Activated T-helper 1 cell treated with anti-CD3 and anti-CD28 coated beads, Interleukin-12 subunit alpha, Interleukin-12 subunit beta, Interleukin-2, Interleukin-4 antibody, amounts not matched to agents 30 ng/mL and 10 ng/mL and 1 ng/mL, durations not matched to agents 14 hours and 24 hours and 36 hours (primary cell): ENCODE measurements at regions not wholly inside any gene's neighbourhood (a gene's known extent, or its start where the extent isn't known, plus 50 kb on each side); places are given as distances from the start of the nearest gene placed in this dataset.

Experiments used
- DNase-seq: peaks from one replicate; pipeline ENCODE4 v3.0.0; 2021; ENCODE audit warnings: low spot score
- H3K27ac Mint-ChIP-seq: one replicate; pipeline ENCODE4 v1.8.0; 2021; ENCODE audit warnings: mild to moderate bottlenecking, mixed read lengths
- H3K27me3 Mint-ChIP-seq: one replicate; pipeline ENCODE4 v1.8.0; 2022; ENCODE audit warnings: mild to moderate bottlenecking, moderate library complexity, mixed read lengths; ENCODE audit not compliant: insufficient read depth
- H3K36me3 Mint-ChIP-seq: one replicate; pipeline ENCODE4 v1.8.0; 2021; ENCODE audit warnings: low read depth, mixed read lengths
- H3K4me1 Mint-ChIP-seq: one replicate; pipeline ENCODE4 v1.8.0; 2021; ENCODE audit warnings: low read depth, mixed read lengths
- H3K4me3 Mint-ChIP-seq: one replicate; pipeline ENCODE4 v1.8.0; 2021; ENCODE audit warnings: mild to moderate bottlenecking, moderate library complexity, mixed read lengths
- H3K9me3 Mint-ChIP-seq: one replicate; pipeline ENCODE4 v1.8.0; 2021; ENCODE audit warnings: mixed read lengths
- intact Hi-C: fragments of 100-400 bp; cut with micrococcal nuclease; formaldehyde crosslinking; loops from one replicate; pipeline ENCODE4 v1.15.1; 2024

GRCh38 chr16:86064431-86065250 lies 165.7 kb downstream of the IRF8 start:
- DNase-seq = no peak
- intact Hi-C loops = no loop called here
- H3K36me3 Mint-ChIP-seq = no peaks in the 10 kb centered on the region
- H3K9me3 Mint-ChIP-seq = no peaks in the 10 kb centered on the region
- H3K4me3 Mint-ChIP-seq = no peak overlapping the region
- peaks cover 1% of the 10 kb centered on the region for H3K27me3 Mint-ChIP-seq
- H3K27ac Mint-ChIP-seq = no peak overlapping the region
- no peaks in the 10 kb centered on the region for H3K4me1 Mint-ChIP-seq

GRCh38 chr16:86065711-86066110 lies 166.7 kb downstream of the IRF8 start:
- no peak overlapping the region for H3K4me3 Mint-ChIP-seq
- H3K27me3 Mint-ChIP-seq = peaks cover 5% of the 10 kb centered on the region
- DNase-seq = no peak
- intact Hi-C loops = no loop called here
- no peaks in the 10 kb centered on the region for H3K9me3 Mint-ChIP-seq
- no peaks in the 10 kb centered on the region for H3K4me1 Mint-ChIP-seq
- H3K36me3 Mint-ChIP-seq = no peaks in the 10 kb centered on the region
- H3K27ac Mint-ChIP-seq = no peak overlapping the region

GRCh38 chr16:86066811-86067210 lies 167.8 kb downstream of the IRF8 start:
- Mint-ChIP-seq H3K4me3 (no peak overlapping the region), H3K9me3 (no peaks in the 10 kb centered on the region), H3K27me3 (peaks cover 5% of the 10 kb centered on the region), H3K36me3 (no peaks in the 10 kb centered on the region), H3K4me1 (no peaks in the 10 kb centered on the region), H3K27ac (no peak overlapping the region)
- no peak for DNase-seq
- intact Hi-C loops = no loop called here

GRCh38 chr16:86067516-86067915 lies 168.6 kb downstream of the IRF8 start:
- intact Hi-C loops = no loop called here
- no peak for DNase-seq
- Mint-ChIP-seq H3K4me1 (no peaks in the 10 kb centered on the region), H3K9me3 (no peaks in the 10 kb centered on the region), H3K4me3 (no peak overlapping the region), H3K36me3 (no peaks in the 10 kb centered on the region), H3K27ac (no peak overlapping the region), H3K27me3 (peaks cover 5% of the 10 kb centered on the region)

GRCh38 chr16:86067936-86068335 lies 169.0 kb downstream of the IRF8 start:
- DNase-seq = no peak
- H3K9me3 Mint-ChIP-seq = no peaks in the 10 kb centered on the region
- intact Hi-C loops = no loop called here
- no peaks in the 10 kb centered on the region for H3K4me1 Mint-ChIP-seq
- H3K27ac Mint-ChIP-seq = no peak overlapping the region
- H3K36me3 Mint-ChIP-seq = no peaks in the 10 kb centered on the region
- H3K4me3 Mint-ChIP-seq = no peak overlapping the region
- H3K27me3 Mint-ChIP-seq = peaks cover 5% of the 10 kb centered on the region

- intact Hi-C loops = no loop called here
- Mint-ChIP-seq H3K9me3 (no peaks in the 10 kb centered on the region), H3K27ac (no peak overlapping the region), H3K4me3 (no peak overlapping the region), H3K4me1 (no peaks in the 10 kb centered on the region), H3K27me3 (peaks cover 5% of the 10 kb centered on the region), H3K36me3 (no peaks in the 10 kb centered on the region)
- DNase-seq = no peak
Observed at GRCh38 chr16:86068722-86069121, 169.8 kb downstream of the IRF8 start.

GRCh38 chr16:86069736-86070298 lies 170.9 kb downstream of the IRF8 start:
- H3K4me1 Mint-ChIP-seq = no peaks in the 10 kb centered on the region
- H3K9me3 Mint-ChIP-seq = no peaks in the 10 kb centered on the region
- intact Hi-C loops = no loop called here
- DNase-seq = no peak
- H3K27me3 Mint-ChIP-seq = peaks cover 5% of the 10 kb centered on the region
- no peak overlapping the region for H3K4me3 Mint-ChIP-seq
- no peaks in the 10 kb centered on the region for H3K36me3 Mint-ChIP-seq
- no peak overlapping the region for H3K27ac Mint-ChIP-seq

- intact Hi-C loops = no loop called here
- H3K27me3 Mint-ChIP-seq = peaks cover 5% of the 10 kb centered on the region
- H3K27ac Mint-ChIP-seq = no peak overlapping the region
- no peak for DNase-seq
- H3K4me3 Mint-ChIP-seq = no peak overlapping the region
- H3K9me3 Mint-ChIP-seq = no peaks in the 10 kb centered on the region
- H3K4me1 Mint-ChIP-seq = no peaks in the 10 kb centered on the region
- H3K36me3 Mint-ChIP-seq = no peaks in the 10 kb centered on the region
Observed at GRCh38 chr16:86070484-86070883, 171.5 kb downstream of the IRF8 start.

- Mint-ChIP-seq H3K36me3 (no peaks in the 10 kb centered on the region), H3K27me3 (peaks cover 5% of the 10 kb centered on the region), H3K4me3 (no peak overlapping the region), H3K4me1 (no peaks in the 10 kb centered on the region), H3K27ac (no peak overlapping the region), H3K9me3 (no peaks in the 10 kb centered on the region)
- intact Hi-C loops = no loop called here
- no peak for DNase-seq
Observed at GRCh38 chr16:86070971-86071370, 172.0 kb downstream of the IRF8 start.

- Mint-ChIP-seq H3K4me3 (no peak overlapping the region), H3K27me3 (peaks cover 8% of the 10 kb centered on the region), H3K27ac (no peak overlapping the region), H3K9me3 (no peaks in the 10 kb centered on the region), H3K4me1 (no peaks in the 10 kb centered on the region), H3K36me3 (no peaks in the 10 kb centered on the region)
- intact Hi-C loops = no loop called here
- DNase-seq = no peak
Observed at GRCh38 chr16:86071611-86072240, 172.8 kb downstream of the IRF8 start.

GRCh38 chr16:86072328-86073102 lies 173.6 kb downstream of the IRF8 start:
- H3K4me1 Mint-ChIP-seq = no peaks in the 10 kb centered on the region
- H3K36me3 Mint-ChIP-seq = no peaks in the 10 kb centered on the region
- no peak overlapping the region for H3K27ac Mint-ChIP-seq
- peaks cover 8% of the 10 kb centered on the region for H3K27me3 Mint-ChIP-seq
- H3K9me3 Mint-ChIP-seq = no peaks in the 10 kb centered on the region
- intact Hi-C loops = loop anchor here (1.0 kb wide), 1 partner anchor 448 kb away; no protein-coding TSS in a partner anchor
- H3K4me3 Mint-ChIP-seq = no peak overlapping the region
- DNase-seq = no peak

- Mint-ChIP-seq H3K27ac (no peak overlapping the region), H3K9me3 (no peaks in the 10 kb centered on the region), H3K4me3 (no peak overlapping the region), H3K36me3 (no peaks in the 10 kb centered on the region), H3K27me3 (peaks cover 8% of the 10 kb centered on the region), H3K4me1 (no peaks in the 10 kb centered on the region)
- intact Hi-C loops = loop anchor here (1.0 kb wide), 1 partner anchor 447 kb away; no protein-coding TSS in a partner anchor
- no peak for DNase-seq
Observed at GRCh38 chr16:86073103-86073625, 174.2 kb downstream of the IRF8 start.
